ENCODE measurements at regions not wholly inside any gene's neighbourhood (a gene's known extent, or its start where the extent isn't known, plus 50 kb on each side); places are given as distances from the start of the nearest gene placed in this dataset.

DNA sequence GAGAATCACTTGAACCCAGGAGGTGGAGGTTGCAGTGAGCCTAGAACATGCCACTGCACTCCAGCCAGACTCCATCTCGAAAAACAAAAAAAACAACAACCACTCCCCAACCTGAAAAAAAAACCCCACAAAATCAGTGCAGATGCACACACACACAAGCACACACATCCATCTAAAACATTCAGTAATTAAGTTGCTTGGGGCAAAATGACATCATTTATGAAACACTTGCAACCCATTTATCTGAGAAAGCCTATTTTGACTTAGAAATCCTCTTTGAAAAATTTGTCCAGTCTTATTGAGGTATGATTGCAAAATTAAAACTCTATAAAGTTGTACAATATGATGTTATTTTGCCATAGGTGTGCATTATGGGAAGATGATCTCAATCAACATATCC lies 525.5 kb upstream of the AMELY start:
- CTCF ChIA-PET, result no interaction called here
- POLR2A ChIA-PET, result no interaction called here
- no peaks in the 10 kb centered on the region for H3K36me3 ChIP-seq (ENCODE audit: control insufficient read depth, insufficient read depth, low read length)
- no peaks in the 10 kb centered on the region for H3K27me3 ChIP-seq (ENCODE audit: control insufficient read depth, insufficient read depth, low read length)
- TF ChIP-seq, protein P1, sequence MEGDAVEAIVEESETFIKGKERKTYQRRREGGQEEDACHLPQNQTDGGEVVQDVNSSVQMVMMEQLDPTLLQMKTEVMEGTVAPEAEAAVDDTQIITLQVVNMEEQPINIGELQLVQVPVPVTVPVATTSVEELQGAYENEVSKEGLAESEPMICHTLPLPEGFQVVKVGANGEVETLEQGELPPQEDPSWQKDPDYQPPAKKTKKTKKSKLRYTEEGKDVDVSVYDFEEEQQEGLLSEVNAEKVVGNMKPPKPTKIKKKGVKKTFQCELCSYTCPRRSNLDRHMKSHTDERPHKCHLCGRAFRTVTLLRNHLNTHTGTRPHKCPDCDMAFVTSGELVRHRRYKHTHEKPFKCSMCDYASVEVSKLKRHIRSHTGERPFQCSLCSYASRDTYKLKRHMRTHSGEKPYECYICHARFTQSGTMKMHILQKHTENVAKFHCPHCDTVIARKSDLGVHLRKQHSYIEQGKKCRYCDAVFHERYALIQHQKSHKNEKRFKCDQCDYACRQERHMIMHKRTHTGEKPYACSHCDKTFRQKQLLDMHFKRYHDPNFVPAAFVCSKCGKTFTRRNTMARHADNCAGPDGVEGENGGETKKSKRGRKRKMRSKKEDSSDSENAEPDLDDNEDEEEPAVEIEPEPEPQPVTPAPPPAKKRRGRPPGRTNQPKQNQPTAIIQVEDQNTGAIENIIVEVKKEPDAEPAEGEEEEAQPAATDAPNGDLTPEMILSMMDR (IDR thresholded peaks at IDR 0.05; ENCODE audit: insufficient read depth, low read depth, low read length), result no peak
- no peak for DNase-seq (ENCODE audit: low read depth)
- H3K4me3 ChIP-seq (ENCODE audit: low read depth, low read length), result no peak overlapping the region

DNA sequence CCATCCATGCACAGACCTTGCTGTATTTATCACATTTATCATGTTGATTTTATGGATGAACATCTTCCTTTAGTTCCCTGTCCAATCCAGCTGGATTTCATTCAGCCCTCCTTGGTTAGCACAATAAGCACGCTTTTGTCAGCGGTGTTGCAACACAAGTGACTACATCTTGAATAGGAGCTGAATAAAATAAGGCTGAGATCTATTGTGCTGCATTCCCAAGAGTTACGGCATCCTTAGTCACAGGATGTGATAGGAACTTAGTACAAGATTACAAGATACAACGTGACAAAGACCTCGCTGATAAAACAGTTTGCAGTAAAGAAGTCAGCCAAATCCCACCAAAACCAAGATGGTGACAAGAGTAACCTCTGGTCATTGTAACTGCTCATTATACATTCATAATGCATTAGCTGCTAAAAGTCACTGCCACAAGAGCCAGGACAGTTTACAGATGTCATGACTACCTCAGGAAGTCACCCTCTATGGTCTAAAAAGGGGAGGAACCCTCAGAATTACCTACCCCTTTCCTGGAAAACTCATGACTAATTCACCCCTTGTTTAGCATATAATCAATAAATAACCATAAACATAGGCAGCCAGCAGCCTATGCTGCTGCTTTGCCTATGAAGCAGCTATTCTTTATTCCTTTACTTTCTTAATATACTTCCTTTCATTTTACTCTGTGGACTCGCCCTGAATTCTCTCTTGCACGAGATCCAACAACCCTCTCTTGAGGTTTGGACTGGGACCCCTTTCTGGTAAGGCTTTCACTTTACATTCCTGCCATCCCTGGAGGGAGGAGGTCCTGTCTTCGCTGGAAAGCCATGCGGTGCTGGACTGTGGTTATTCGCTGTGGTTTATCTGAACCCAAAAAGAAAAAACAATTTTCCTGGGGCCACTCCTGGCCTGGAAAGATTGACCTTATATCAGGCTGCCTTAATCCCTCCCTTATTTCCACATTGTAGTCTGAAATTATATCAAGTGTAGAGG lies 522.6 kb upstream of the AMELY start:
- TF ChIP-seq, protein P1 (IDR thresholded peaks at IDR 0.05; ENCODE audit: insufficient read depth, low read depth, low read length), result no peak
- Histone ChIP-seq H3K36me3 (ENCODE audit: control insufficient read depth, insufficient read depth, low read length) (no peaks in the 10 kb centered on the region), H3K4me3 (ENCODE audit: low read depth, low read length) (no peak overlapping the region), H3K27me3 (ENCODE audit: control insufficient read depth, insufficient read depth, low read length) (no peaks in the 10 kb centered on the region)
- DNase-seq (ENCODE audit: low read depth), result peak; percentile 86
- POLR2A ChIA-PET, result no interaction called here
- CTCF ChIA-PET, result interaction anchor here (1.2 kb wide), 1 partner anchor 379 kb away, joined by 3 read pairs; no protein-coding TSS in a partner anchor

DNA sequence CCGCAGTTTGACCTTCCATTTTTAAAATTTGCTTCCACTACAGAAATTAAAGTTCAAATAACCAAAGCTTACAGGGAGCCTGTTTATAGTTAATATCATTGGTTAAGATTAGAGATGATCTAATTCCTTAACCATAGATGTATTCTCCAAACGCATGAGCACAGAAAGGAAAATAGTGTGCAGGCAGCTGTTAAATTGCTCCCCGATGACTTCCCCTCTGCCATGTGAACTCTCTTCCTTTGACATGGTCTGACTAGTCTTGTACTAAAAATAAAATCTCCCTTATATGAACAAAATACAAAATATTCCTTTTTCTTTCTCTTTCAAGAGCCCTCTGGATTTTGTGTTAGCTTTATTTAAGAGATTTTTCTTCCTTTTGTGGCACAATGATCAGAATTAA lies 507.6 kb upstream of the AMELY start:
- Histone ChIP-seq H3K4me3 (ENCODE audit: low read depth, low read length) (no peak overlapping the region), H3K36me3 (ENCODE audit: control insufficient read depth, insufficient read depth, low read length) (no peaks in the 10 kb centered on the region), H3K27me3 (ENCODE audit: control insufficient read depth, insufficient read depth, low read length) (no peaks in the 10 kb centered on the region)
- ChIA-PET CTCF (no interaction called here), POLR2A (no interaction called here)
- DNase-seq (ENCODE audit: low read depth), result no peak
- TF ChIP-seq, protein P1 (IDR thresholded peaks at IDR 0.05; ENCODE audit: insufficient read depth, low read depth, low read length), result no peak

DNA sequence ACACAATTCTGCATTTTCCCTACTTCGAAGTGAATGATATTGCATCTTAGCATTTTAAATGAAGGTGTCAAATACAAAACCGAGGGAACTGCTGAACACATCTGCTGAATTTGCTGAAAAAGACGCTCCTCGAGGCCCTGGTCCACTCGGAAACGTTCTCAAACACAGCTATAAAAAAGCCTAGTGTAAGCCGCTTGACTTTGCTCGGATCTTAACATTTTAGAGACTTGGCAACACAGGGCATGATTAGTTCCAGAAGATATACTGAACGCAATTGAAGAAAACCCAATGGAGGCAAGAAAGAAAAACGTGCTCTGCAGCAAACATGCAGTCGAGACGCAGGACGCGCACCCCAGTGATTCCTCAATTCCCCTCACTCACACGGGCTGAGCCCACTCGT lies 506.4 kb upstream of the AMELY start:
- Histone ChIP-seq H3K4me3 (ENCODE audit: low read depth, low read length) (no peak overlapping the region), H3K27me3 (ENCODE audit: control insufficient read depth, insufficient read depth, low read length) (no peaks in the 10 kb centered on the region), H3K36me3 (ENCODE audit: control insufficient read depth, insufficient read depth, low read length) (no peaks in the 10 kb centered on the region)
- CTCF ChIA-PET, result no interaction called here
- POLR2A ChIA-PET, result no interaction called here
- TF ChIP-seq, protein P1 (IDR thresholded peaks at IDR 0.05; ENCODE audit: insufficient read depth, low read depth, low read length), result no peak
- DNase-seq (ENCODE audit: low read depth), result no peak

DNA sequence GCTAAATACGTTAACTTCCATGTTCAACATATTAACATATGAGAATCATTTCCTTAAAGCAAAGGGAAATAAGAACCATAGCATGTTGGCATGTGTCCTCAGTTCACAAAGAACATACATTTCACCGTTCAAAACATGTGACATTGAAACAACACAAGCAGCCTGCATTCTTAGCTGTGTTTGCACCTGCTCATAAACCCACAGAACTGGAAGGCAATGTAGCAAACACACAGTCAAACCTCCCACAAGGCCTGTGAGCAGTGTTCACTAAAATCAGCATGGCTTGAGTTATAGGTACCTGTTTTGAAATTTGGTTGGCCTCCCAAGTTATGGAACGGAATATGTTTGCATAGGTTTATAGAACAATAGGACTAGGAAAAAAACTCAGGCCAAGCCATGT lies 504.9 kb upstream of the AMELY start:
- POLR2A ChIA-PET, result no interaction called here
- Histone ChIP-seq H3K4me3 (ENCODE audit: low read depth, low read length) (no peak overlapping the region), H3K36me3 (ENCODE audit: control insufficient read depth, insufficient read depth, low read length) (no peaks in the 10 kb centered on the region), H3K27me3 (ENCODE audit: control insufficient read depth, insufficient read depth, low read length) (no peaks in the 10 kb centered on the region)
- CTCF ChIA-PET, result no interaction called here
- TF ChIP-seq, protein P1 (IDR thresholded peaks at IDR 0.05; ENCODE audit: insufficient read depth, low read depth, low read length), result no peak
- DNase-seq (ENCODE audit: low read depth), result no peak

Data from BJ (cell line).